COLO668 (cell line): ENCODE measurements at regions not wholly inside any gene's neighbourhood (a gene's known extent, or its start where the extent isn't known, plus 50 kb on each side); places are given as distances from the start of the nearest gene placed in this dataset.
A peak's percentile ranks its signal among the peaks of the same experiment; 100 is the strongest.

Experiments
- DNase-seq: peaks from one replicate; lab custom pipeline; 2025; ENCODE audit not compliant: unreplicated experiment; lab: John Stamatoyannopoulos, UW

DNA sequence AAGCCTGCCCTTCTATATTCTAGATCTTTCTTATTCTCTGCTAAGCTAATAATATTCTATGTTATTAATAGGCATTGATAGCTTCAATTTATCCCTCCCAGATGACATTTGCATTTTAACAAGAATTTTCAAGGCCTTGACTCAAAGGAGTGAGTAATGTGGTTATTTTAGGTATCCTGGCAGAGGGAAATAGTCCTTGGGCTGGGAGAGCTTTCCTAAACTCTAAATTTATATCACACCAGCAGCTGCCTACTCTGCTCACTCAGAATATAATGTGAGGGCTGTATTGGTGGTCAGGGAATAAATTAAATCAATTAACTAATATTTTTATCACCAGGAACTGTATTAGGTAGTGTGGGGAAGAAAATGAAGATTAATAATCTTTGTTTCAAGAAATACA is 74.8 kb upstream of the ADAM23 start:
- DNase-seq = no peak

DNA sequence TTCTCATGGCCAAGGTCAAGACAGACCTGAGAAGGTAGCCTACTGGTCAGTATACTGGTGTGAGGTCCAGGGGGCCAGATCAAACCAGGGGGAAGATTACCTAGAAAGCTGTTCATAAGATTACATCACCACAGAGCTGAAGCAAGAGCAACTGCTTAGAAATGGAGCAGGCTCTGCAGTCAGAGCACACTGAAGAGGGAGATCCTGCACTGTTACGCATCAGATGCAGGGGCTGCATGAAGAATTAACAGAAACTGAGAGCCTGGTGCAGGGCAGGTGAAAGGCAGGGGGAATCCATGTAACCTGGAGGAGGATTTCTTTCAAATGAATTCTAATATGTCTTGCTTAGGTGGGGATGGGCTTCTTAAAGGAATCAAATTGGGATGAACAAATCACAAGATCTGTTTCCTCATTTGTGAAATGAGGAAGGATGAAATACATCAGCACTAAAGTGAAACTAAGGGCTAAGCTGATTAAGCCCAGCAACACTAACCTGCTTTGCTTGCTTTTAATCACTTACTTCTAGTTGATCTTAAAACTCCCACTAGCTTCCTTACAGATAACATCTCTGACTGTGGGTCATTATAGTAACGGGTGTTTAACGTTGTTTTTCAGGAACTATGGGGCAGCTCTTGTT is 74.3 kb upstream of the ADAM23 start:
- DNase-seq = no peak

DNA sequence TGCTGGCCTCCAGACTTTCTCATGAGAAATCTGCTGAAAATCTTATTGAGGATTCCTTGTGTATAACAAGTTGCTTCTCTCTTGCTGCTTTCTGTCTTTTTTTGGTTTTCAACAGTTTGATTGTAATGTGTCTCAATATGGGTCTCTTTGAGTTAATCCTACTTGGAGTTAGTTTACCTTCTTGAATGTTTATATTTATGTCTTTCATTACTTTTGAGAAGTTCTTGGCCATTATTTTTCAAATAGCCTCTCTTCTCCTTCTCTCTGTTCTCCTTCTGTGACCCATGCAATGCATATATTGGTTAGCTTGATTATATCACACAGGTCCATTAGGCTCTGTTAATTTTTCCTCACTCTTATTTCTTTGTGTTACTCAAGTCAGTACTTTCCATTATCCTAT is 67.4 kb upstream of the ADAM23 start:
- no peak for DNase-seq

DNA sequence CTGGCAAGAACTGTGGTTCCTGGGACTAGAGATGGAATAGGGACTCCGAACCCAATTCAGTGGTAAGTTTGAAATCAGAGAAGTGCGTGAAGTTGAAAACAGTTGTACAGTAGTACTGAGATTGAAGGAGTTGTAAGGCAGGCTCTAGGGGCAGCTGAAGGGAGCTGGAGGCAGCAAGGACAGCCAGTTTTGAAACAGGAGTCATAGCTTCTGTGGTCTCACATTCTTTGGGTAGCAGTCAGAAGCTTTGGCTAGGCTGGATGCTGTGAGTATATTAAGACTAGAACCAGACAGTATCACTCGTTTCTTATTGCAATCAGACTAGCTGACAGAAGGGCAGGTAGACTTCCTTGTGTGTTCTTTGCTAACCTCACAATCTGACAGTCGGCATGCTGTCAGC is 64.5 kb upstream of the ADAM23 start:
- no peak for DNase-seq

DNA sequence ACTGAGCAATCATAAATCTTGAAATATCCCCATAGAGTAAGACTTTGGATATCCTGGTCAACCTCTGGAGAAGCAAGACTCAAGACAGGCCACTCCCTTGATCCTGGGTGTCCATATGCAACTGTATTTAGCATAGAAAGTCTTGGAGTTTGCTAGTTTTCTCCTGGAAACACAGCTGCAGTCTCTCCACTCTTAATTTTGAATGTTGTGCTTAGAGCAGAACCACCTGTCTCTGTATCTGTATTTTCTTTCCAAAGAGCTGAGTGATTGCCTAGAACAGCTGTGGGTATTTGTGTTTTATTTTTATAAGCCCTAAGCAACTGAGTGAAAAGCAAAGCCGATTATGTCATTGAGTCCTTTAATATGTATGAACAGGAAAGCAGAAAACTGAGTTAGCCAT is 64.1 kb upstream of the ADAM23 start:
- DNase-seq = no peak

DNA sequence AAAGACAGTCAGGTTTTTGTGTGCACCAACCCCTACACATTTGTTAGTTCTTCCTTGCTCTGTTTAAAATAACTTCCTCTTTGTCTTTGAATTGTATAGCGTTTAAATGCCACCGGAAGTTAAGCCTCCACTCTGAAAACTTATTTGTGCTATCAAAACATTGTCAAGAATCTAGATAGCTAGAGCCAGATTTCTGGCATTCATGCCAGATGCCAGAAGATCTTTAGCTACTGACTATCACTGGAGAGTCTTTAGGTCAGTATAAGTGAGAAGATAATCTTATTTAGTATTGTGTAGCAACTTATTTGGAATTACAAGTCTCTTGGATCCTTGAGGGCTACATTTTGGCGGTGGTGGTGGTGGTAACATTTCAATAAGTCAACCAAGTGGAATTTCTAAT is 63.4 kb upstream of the ADAM23 start:
- DNase-seq = no peak

DNA sequence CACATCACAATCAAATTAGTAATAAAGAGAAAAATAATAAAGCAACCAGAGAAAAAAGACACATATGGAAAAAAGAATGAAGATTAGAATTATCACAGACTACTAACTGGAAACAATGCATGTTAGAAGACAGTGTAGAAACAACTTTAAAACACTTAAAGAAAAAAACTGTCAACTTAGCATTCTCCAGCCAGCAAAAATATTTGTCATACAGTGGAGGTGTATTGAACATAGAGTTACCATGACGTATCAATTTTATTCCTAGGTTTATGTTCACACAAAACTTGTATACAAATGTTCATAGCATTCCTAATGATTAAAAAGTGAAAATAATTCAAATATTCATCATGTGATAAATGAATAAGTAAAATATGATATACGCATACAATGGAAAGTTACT is 61.5 kb upstream of the ADAM23 start:
- DNase-seq = no peak

DNA sequence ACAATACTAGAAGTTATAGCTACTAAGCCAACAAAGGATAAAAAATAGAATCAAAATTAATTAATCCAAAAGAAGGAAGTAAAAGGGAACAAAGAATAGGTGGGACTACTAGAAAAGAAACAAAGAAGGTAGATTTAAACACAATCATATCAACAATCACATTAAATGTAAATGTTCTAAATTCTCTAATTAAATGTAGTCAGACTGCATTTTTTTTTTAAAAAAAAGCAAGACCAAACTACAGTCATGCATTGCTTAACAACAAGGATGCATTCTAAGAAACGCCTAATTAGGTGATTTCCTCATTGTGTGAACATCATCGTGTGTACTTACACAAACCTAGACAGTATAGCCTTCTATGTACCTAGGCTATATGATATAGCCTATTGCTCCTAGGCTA is 59.7 kb upstream of the ADAM23 start:
- DNase-seq = no peak

DNA sequence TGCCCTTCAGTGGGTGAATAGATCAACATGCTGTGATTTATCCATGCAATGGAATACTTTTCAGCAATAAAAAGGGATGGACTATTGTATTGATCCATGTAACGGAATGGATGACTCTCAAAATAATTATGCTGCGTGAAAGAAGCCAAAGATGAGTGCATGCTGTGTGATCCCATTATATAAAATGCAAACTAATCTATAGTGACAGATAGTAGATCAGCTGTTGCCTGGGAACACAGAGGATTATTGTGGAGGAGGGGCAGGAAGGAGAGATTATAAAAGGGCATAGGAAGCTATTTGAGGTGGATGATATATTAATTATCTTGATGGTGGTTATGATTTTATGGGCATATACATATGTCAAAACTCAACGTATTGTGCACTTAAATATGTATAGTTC is 55.5 kb upstream of the ADAM23 start:
- DNase-seq = no peak

DNA sequence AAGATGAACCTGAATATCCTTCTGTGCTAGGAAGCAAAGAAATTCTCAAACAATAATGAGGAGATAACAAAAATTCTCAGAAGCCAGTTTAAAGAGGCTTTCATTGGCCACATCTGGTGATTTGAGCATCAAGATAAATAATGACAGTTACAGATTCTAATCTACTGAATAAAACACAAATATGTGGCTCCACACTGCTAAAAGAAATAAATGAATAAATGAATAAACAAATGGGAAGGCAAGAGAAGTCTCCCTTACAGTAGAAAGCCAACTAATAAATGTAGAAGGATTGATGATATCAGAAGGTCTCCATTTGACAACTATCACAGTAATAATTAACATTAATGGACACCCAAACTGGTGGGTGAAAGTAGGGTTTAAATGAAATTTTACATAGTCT is 54.6 kb upstream of the ADAM23 start:
- DNase-seq = no peak

DNA sequence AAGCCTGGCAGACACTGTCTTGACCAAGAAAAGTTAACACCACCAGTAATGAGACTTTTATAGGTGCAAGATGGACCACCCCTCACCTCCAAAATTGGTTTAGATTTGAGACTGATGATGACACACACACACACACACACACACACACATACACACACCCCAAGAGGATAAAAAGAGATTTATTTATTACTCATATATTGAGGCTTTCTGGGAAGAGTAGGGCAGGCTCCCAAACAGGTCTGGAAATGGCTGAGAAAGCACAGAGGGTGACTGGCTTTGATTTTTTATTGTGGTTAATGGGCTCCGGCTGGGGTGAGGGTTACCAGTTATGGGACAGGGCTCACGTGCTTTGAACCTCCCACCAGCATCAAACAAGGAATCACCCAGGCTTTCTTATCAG is 54.2 kb upstream of the ADAM23 start:
- no peak for DNase-seq

DNA sequence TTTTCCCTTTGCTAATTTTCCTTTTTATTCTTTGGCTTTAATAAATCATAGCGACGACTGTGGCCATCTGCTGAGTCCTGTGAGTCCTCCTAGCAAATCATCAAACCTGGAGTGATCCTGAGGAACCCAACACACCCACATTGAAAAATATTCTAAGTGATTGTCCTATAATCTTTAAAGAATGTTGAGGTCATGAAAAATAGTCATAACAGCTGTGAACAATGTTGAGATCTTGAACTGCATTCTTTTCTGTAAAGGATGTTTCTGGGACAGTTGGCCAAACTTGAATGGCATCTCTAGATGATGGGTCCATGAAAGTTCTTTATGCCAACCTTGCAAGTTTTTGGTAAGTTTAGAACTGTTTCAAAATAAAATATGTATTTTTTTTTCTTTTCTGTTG is 53.2 kb upstream of the ADAM23 start:
- DNase-seq = no peak

DNA sequence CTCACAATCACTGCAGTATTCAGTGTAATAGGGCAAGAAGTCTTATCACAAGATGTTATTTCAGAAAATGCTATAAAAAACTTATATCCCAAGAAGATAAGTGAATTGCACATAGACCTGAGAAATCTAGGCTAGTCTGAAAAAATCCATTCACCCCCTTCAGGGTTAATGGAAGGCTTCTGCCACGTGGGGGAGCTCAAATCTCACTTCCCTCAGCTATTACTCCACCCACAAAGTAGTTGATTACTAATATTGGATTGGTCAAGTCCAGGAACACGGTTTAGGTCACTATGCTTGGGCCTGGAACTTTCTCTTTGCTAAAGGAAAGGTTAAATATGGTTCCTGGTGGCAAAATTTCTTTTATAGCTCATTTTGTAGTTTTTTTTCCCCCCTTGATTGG is 51.2 kb upstream of the ADAM23 start:
- peak; percentile 29 for DNase-seq
